ENCODE measurements at regions not wholly inside any gene's neighbourhood (a gene's known extent, or its start where the extent isn't known, plus 50 kb on each side); places are given as distances from the start of the nearest gene placed in this dataset.

GRCh38 chr22:48276994-48277867 lies 1514.8 kb downstream of the TBC1D22A start:
- H3K27me3 ChIP-seq (ENCODE audit: control insufficient read depth, insufficient read depth, low read length), result no peaks in the 10 kb centered on the region
- no peak for ATAC-seq (ENCODE audit: low read depth)
- BruUV-seq (replicated peaks), result no TSS peak

More at GRCh38 chr22:48276994-48277867, 1514.8 kb downstream of the TBC1D22A start:
- Histone ChIP-seq H2AK5ac (ENCODE audit: low read depth, low read length) (no peak overlapping the region), H3K4me2 (ENCODE audit: low read depth, low read length) (no peak overlapping the region), H3K4me1 (ENCODE audit: control insufficient read depth, insufficient read depth, low read length) (no peaks in the 10 kb centered on the region), H2BK5ac (ENCODE audit: low read depth, low read length, poor library complexity, severe bottlenecking) (no peak overlapping the region), H3K79me1 (ENCODE audit: low read depth in 1 of 2, low read length in 2 of 2) (no peaks in the 10 kb centered on the region), H3K23ac (ENCODE audit: low read depth, low read length) (no peak overlapping the region), H3K18ac (ENCODE audit: low read depth, low read length) (no peak overlapping the region), H3K9ac (ENCODE audit: low read depth, low read length) (no peak overlapping the region), H3K36me3 (ENCODE audit: control insufficient read depth, insufficient read depth, low read length) (no peaks in the 10 kb centered on the region), H3K4ac (ENCODE audit: low read depth, low read length) (no peak overlapping the region), H2BK20ac (ENCODE audit: low read depth, low read length) (no peak overlapping the region), H2BK15ac (ENCODE audit: low read depth, low read length) (no peak overlapping the region), H3K9me3 (ENCODE audit: control insufficient read depth, insufficient read depth, low read length) (peaks cover 51% of the 10 kb centered on the region), H4K91ac (ENCODE audit: insufficient read depth, low read depth, low read length) (no peak overlapping the region), H4K8ac (ENCODE audit: low read depth in 2 of 2, low read length in 2 of 2) (no peak overlapping the region), H3K14ac (replicated peaks; ENCODE audit: low read depth, low read length) (no peak overlapping the region), H3K56ac (ENCODE audit: extremely low read depth, insufficient read depth, low read length) (no peak overlapping the region), H2AFZ (replicated peaks; ENCODE audit: low read length, poor library complexity) (no peak overlapping the region), H3K9me1 (ENCODE audit: insufficient read depth, low read length) (no peaks in the 10 kb centered on the region), H2BK120ac (ENCODE audit: low read depth, low read length) (no peak overlapping the region), H3K4me3 (ENCODE audit: insufficient read depth, low read depth, low read length) (no peak overlapping the region), H4K5ac (ENCODE audit: low read depth, low read length) (no peak overlapping the region), H4K20me1 (ENCODE audit: insufficient read depth, low read length) (no peaks in the 10 kb centered on the region), H2AK9ac (replicated peaks; ENCODE audit: low read depth, low read length, poor library complexity) (no peak overlapping the region), H3K27ac (ENCODE audit: insufficient read depth, low read length) (no peak overlapping the region)
- CTCF ChIA-PET, result no interaction called here
- 56% methylated on average over 7 of the region's 20 CpGs; no CpG with 5 or more reads in 1 of the 2 experiments for WGBS, 2 experiments (ENCODE audit: extremely low coverage in 2 of 2, insufficient read length in 1 of 2)
- intact Hi-C loops (cut with micrococcal nuclease) (no loop called here), dilution Hi-C loops (cut with HindIII; ENCODE audit: low sequenced_read_pairs, unreplicated experiment) (no loop called here), in situ Hi-C loops (cut with MboI; ENCODE audit: low sequenced_read_pairs) (no loop called here)
- TF ChIP-seq RCOR1 (IDR thresholded peaks at IDR 0.05; ENCODE audit: insufficient replicate concordance, low read length) (no peak), USF2 (IDR thresholded peaks at IDR 0.05; ENCODE audit: low read depth, low read length) (no peak), NFE2L2 (IDR thresholded peaks at IDR 0.05; ENCODE audit: low read depth, low read length) (no peak), ELK1 (IDR thresholded peaks at IDR 0.05; ENCODE audit: borderline replicate concordance, low read depth, low read length) (no peak), CEBPB (IDR thresholded peaks at IDR 0.05; ENCODE audit: low read depth, low read length) (no peak), CTCF (conservative IDR thresholded peaks at IDR 0.05; ENCODE audit: low read depth, low read length) (no peak)
- DNase-seq, result no peak
- POLR2A ChIA-PET (ENCODE audit: unreplicated experiment), result no interaction called here

Data from IMR-90 (cell line).